SK-N-SH (cell line): ENCODE measurements at regions not wholly inside any gene's neighbourhood (a gene's known extent, or its start where the extent isn't known, plus 50 kb on each side); places are given as distances from the start of the nearest gene placed in this dataset.

Source experiments
- CTCF ChIA-PET: fragments of 300-600, 350-600 bp; formaldehyde crosslinking; extraction: SDS; loops from one replicate; lab custom pipeline; 2021; lab: Yijun Ruan, JAX
- POLR2A ChIA-PET: fragments of 350-600 bp; sonication (Branson Sonifier 250); formaldehyde crosslinking; extraction: SDS; loops from one replicate; lab custom pipeline; 2020; ENCODE audit warnings: antibody characterized with exemption, inconsistent platforms; lab: Yijun Ruan, JAX
- DNase-seq: peaks from one replicate; pipeline ENCODE4 v3.0.0; 2012
- H2AFZ ChIP-seq: fragments of 200-600 bp; sonication (generic); 2 replicates; pipeline ENCODE4 v1.8.1; 2016; ENCODE audit warnings: antibody characterized with exemption, mild to moderate bottlenecking, low read depth
- H3F3A ChIP-seq: fragments of 200-600 bp; sonication (generic); replicated peaks from 2 replicates; pipeline ENCODE3; 2016; ENCODE audit warnings: antibody characterized with exemption, mild to moderate bottlenecking; ENCODE audit not compliant: insufficient read depth
- H3K27ac ChIP-seq, 2 experiments: fragments of 200-500 bp in 1 of 2; fragments of 200-600 bp in 1 of 2; sonication (Bioruptor generic) in 1 of 2; sonication (generic), shearing (Covaris generic) in 1 of 2; 2 replicates each; pipeline versions ENCODE4 v1.5.1 to v1.6.1; 2014 to 2016; ENCODE audit warnings: low read depth in 2 of 2, inconsistent platforms in 1 of 2, low read length in 1 of 2, mild to moderate bottlenecking in 1 of 2, mixed read lengths in 1 of 2
- H3K27me3 ChIP-seq: fragments of 200-600 bp; sonication (generic), shearing (Covaris generic); 2 replicates; pipeline ENCODE4 v1.6.1; 2016; ENCODE audit warnings: mixed run types; ENCODE audit not compliant: insufficient read depth
- H3K36me3 ChIP-seq, 2 experiments: fragments of 200-500 bp in 1 of 2; fragments of 200-600 bp in 1 of 2; sonication (Bioruptor generic) in 1 of 2; sonication (generic) in 1 of 2; replicated peaks in 1 of 2; 2 replicates each; pipeline versions ENCODE3 to v1.5.1; 2014 to 2016; ENCODE audit warnings: low read length in 1 of 2, mild to moderate bottlenecking in 1 of 2; ENCODE audit not compliant: insufficient read depth in 2 of 2, control insufficient read depth in 1 of 2
- H3K4me1 ChIP-seq, 2 experiments: fragments of 200-500 bp in 1 of 2; fragments of 200-600 bp in 1 of 2; sonication (Bioruptor generic) in 1 of 2; sonication (generic), shearing (Covaris generic) in 1 of 2; 2 replicates each; pipeline versions ENCODE4 v1.5.1 to v1.6.1; 2014 to 2016; ENCODE audit warnings: low read depth in 1 of 2, low read length in 1 of 2, mixed run types in 1 of 2; ENCODE audit not compliant: insufficient read depth in 2 of 2, control insufficient read depth in 1 of 2
- H3K4me2 ChIP-seq: fragments of 200-600 bp; sonication (generic), shearing (Covaris generic); 2 replicates; pipeline ENCODE4 v1.6.1; 2017; ENCODE audit warnings: mixed run types
- H3K4me3 ChIP-seq, 2 experiments: fragments of 200-500 bp in 1 of 2; fragments of 200-600 bp in 1 of 2; sonication (Bioruptor generic) in 1 of 2; sonication (generic), shearing (Covaris generic) in 1 of 2; 2 replicates each; pipeline versions ENCODE4 v1.5.1 to v1.8.1; 2014 to 2016; ENCODE audit warnings: low read depth in 2 of 2, inconsistent platforms in 1 of 2, low read length in 1 of 2, mild to moderate bottlenecking in 1 of 2, mixed read lengths in 1 of 2, moderate library complexity in 1 of 2
- H3K79me2 ChIP-seq: fragments of 200-600 bp; sonication (generic); 2 replicates; pipeline ENCODE4 v1.8.1; 2017; ENCODE audit warnings: mild to moderate bottlenecking; ENCODE audit not compliant: insufficient read depth
- H3K9ac ChIP-seq: fragments of 200-600 bp; sonication (generic); 2 replicates; pipeline ENCODE4 v1.6.1; 2017; ENCODE audit warnings: mixed run types
- H3K9me2 ChIP-seq: fragments of 200-600 bp; sonication (generic); 2 replicates; pipeline ENCODE4 v1.6.1; 2017; ENCODE audit warnings: mixed run types
- H3K9me3 ChIP-seq: fragments of 200-600 bp; sonication (generic); 2 replicates; pipeline ENCODE4 v1.6.1; 2017; ENCODE audit warnings: mixed run types, mild to moderate bottlenecking, moderate library complexity
- H4K20me1 ChIP-seq: fragments of 200-600 bp; sonication (generic); 2 replicates; pipeline ENCODE4 v1.6.1; 2017; ENCODE audit warnings: mild to moderate bottlenecking, mixed run types; ENCODE audit not compliant: insufficient read depth
- CHD2 ChIP-seq: fragments of 150-350 bp; IDR thresholded peaks from 2 replicates; pipeline ENCODE4 v1.6.1; 2018; ENCODE audit warnings: low read length; ENCODE audit not compliant: partially characterized antibody
- CTCF ChIP-seq: fragments of 200-600 bp; sonication (generic); IDR thresholded peaks from 2 replicates; pipeline ENCODE4 v1.6.1; 2017; ENCODE audit warnings: antibody characterized with exemption, mild to moderate bottlenecking, moderate library complexity
- ELF1 ChIP-seq: IDR thresholded peaks from 2 replicates; pipeline ENCODE4 v1.4.0; 2012
- EZH2phosphoT487 ChIP-seq: fragments of 200-600 bp; sonication (generic); IDR thresholded peaks from 2 replicates; pipeline ENCODE4 v1.6.1; 2017; ENCODE audit warnings: low read depth, mixed run types, mild to moderate bottlenecking, antibody characterized with exemption, moderate library complexity, borderline replicate concordance
- FOSL2 ChIP-seq: IDR thresholded peaks from 2 replicates; pipeline ENCODE4 v1.4.0; 2012; ENCODE audit warnings: low read depth, mild to moderate bottlenecking, moderate library complexity, borderline replicate concordance
- GATA2 ChIP-seq: sonication (generic); formaldehyde crosslinking; IDR thresholded peaks from 2 replicates; pipeline ENCODE4 v1.5.0; 2020; ENCODE audit warnings: mild to moderate bottlenecking, missing genetic modification reagents
- JUND ChIP-seq: IDR thresholded peaks from 2 replicates; pipeline ENCODE4 v1.4.0; 2012
- MEF2A ChIP-seq: IDR thresholded peaks from 2 replicates; pipeline ENCODE4 v1.4.0; 2012; ENCODE audit warnings: low read depth, borderline replicate concordance
- MXI1 ChIP-seq: IDR thresholded peaks from 2 replicates; pipeline ENCODE4 v1.6.1; 2012; ENCODE audit warnings: mild to moderate bottlenecking, low read depth, low read length, improper control_type of control experiment
- NFIC ChIP-seq: IDR thresholded peaks from 2 replicates; pipeline ENCODE4 v1.4.0; 2012; ENCODE audit warnings: borderline replicate concordance
- NRF1 ChIP-seq: IDR thresholded peaks from 2 replicates; pipeline ENCODE4 v1.6.1; 2012; ENCODE audit warnings: low read depth, mild to moderate bottlenecking, low read length
- POLR2AphosphoS5 ChIP-seq: IDR thresholded peaks from 2 replicates; pipeline ENCODE4 v1.6.1; 2012; ENCODE audit warnings: low read depth, low read length
- RAD21 ChIP-seq: IDR thresholded peaks from 2 replicates; pipeline ENCODE4 v1.6.1; 2012; ENCODE audit warnings: mild to moderate bottlenecking, low read length
- RXRA ChIP-seq: IDR thresholded peaks from 2 replicates; pipeline ENCODE4 v1.4.0; 2012; ENCODE audit warnings: low read depth, mild to moderate bottlenecking, borderline replicate concordance
- SIN3A ChIP-seq: IDR thresholded peaks from 2 replicates; pipeline ENCODE4 v1.6.1; 2012; ENCODE audit warnings: low read depth, mild to moderate bottlenecking, low read length, moderate library complexity, borderline replicate concordance
- TCF12 ChIP-seq: IDR thresholded peaks from 2 replicates; pipeline ENCODE4 v1.4.0; 2012
- TEAD4 ChIP-seq: IDR thresholded peaks from 2 replicates; pipeline ENCODE4 v1.4.0; 2012; ENCODE audit warnings: mild to moderate bottlenecking, borderline replicate concordance; ENCODE audit not compliant: insufficient read depth
- USF1 ChIP-seq: IDR thresholded peaks from 2 replicates; pipeline ENCODE4 v1.4.0; 2012; ENCODE audit warnings: low read depth, borderline replicate concordance
- YY1 ChIP-seq: IDR thresholded peaks from 2 replicates; pipeline ENCODE4 v1.4.0; 2012; ENCODE audit warnings: low read depth, mild to moderate bottlenecking
- ZBTB33 ChIP-seq: IDR thresholded peaks from 2 replicates; pipeline ENCODE4 v1.4.0; 2012; ENCODE audit warnings: low read depth, borderline replicate concordance
- WGBS: methylation state at CpG from one replicate; pipeline ENCODE4 v1.1.6; 2017; ENCODE audit warnings: low lambda C conversion rate; 5-methylcytosine and 5-hydroxymethylcytosine counted together

GRCh38 chr16:86189934-86190333 lies 291.0 kb downstream of the IRF8 start:
- Histone ChIP-seq H3K4me2 (no peak overlapping the region), H3K79me2 (no peaks in the 10 kb centered on the region), H4K20me1 (no peaks in the 10 kb centered on the region), H3K9me2 (no peaks in the 10 kb centered on the region), H3K36me3 (no peaks in the 10 kb centered on the region), H3K9me3 (no peaks in the 10 kb centered on the region), H3K27ac (no peak overlapping the region), H3F3A (no peaks in the 10 kb centered on the region), H3K4me3 (no peak overlapping the region), H3K4me1 (no peaks in the 10 kb centered on the region), H2AFZ (no peak overlapping the region), H3K27me3 (peaks cover 95% of the 10 kb centered on the region), H3K9ac (no peak overlapping the region)
- under 1% methylated on average over 4 of the region's 4 CpGs for WGBS
- ChIA-PET CTCF (interaction anchor here (0.7 kb wide), 1 partner anchor 658 kb away, joined by 3 read pairs; no protein-coding TSS in a partner anchor), POLR2A (no interaction called here)
- DNase-seq = no peak
- TF ChIP-seq CHD2 (no peak), MEF2A (no peak)
- TF ChIP-seq, all 33 proteins: peak for 0

GRCh38 chr16:86191663-86192062 lies 292.7 kb downstream of the IRF8 start:
- CTCF ChIA-PET = interaction anchor here (1.2 to 1.4 kb wide), 2 partner anchors 12 to 370 kb away, joined by 3 read pairs; no protein-coding TSS in a partner anchor
- TF ChIP-seq RAD21 = no peak
- no peak for TF ChIP-seq ELF1
- no peak for TF ChIP-seq POLR2AphosphoS5
- no peak for TF ChIP-seq YY1
- no peak for TF ChIP-seq FOSL2
- no peak for TF ChIP-seq TEAD4
- no peak for TF ChIP-seq RXRA
- no peak for TF ChIP-seq USF1
- no peak for TF ChIP-seq CTCF
- no peak for TF ChIP-seq MXI1
- TF ChIP-seq EZH2phosphoT487 = no peak
- TF ChIP-seq JUND = no peak
- TF ChIP-seq GATA2 (CRISPR knock-in tag) = no peak
- TF ChIP-seq TCF12 = no peak
- no peak for TF ChIP-seq SIN3A
- TF ChIP-seq ZBTB33 = no peak
- TF ChIP-seq NFIC = no peak
- no peak for TF ChIP-seq NRF1
- POLR2A ChIA-PET = no interaction called here
- Histone ChIP-seq H3K36me3 (no peaks in the 10 kb centered on the region), H3K9ac (no peak overlapping the region), H3K4me1 (no peaks in the 10 kb centered on the region), H3K9me3 (no peaks in the 10 kb centered on the region), H3K27me3 (peaks cover 95% of the 10 kb centered on the region), H3K4me3 (no peak overlapping the region), H3F3A (no peaks in the 10 kb centered on the region), H3K9me2 (no peaks in the 10 kb centered on the region), H3K4me2 (no peak overlapping the region), H4K20me1 (no peaks in the 10 kb centered on the region), H3K27ac (no peak overlapping the region), H2AFZ (no peak overlapping the region), H3K79me2 (no peaks in the 10 kb centered on the region)
- DNase-seq = no peak
- WGBS = 18% methylated on average over 14 of the region's 14 CpGs
